GM23248 (cell line): ENCODE measurements at regions not wholly inside any gene's neighbourhood (a gene's known extent, or its start where the extent isn't known, plus 50 kb on each side); places are given as distances from the start of the nearest gene placed in this dataset.

Source experiments
- EZH2 ChIP-seq: fragments of 200-600 bp; sonication (generic); IDR thresholded peaks from 2 replicates; pipeline ENCODE4 v1.6.1; 2018; ENCODE audit warnings: antibody characterized with exemption, mild to moderate bottlenecking; ENCODE audit not compliant: insufficient read depth, poor library complexity, severe bottlenecking
- EZH2phosphoT487 ChIP-seq: fragments of 200-600 bp; sonication (generic); IDR thresholded peaks from 2 replicates; pipeline ENCODE4 v1.6.1; 2018; ENCODE audit warnings: antibody characterized with exemption, moderate library complexity, mild to moderate bottlenecking, low read depth; ENCODE audit not compliant: insufficient read depth

DNA sequence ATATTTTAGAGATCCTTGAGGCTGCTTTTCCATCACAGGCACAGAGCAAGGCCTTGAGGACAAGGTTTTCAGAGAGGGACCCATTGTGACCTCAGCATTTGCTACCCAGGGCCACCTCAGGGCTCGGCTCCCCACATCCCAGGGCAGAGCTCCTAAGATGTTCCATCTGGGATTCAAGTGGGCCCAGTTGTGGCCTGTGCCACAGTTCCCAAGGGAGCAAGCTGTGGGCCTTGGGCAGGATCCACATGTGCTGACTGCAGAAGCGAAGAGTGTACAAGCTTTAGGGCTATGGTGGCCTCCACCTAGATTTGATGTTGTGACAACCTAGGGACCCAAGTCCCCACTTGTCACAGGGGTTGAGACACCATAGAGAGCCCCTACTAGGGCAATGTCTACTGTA, 608.1 kb downstream of the HACE1 start:
- TF ChIP-seq EZH2 (no peak), EZH2phosphoT487 (no peak)
